GM18505 (cell line): ENCODE measurements at regions not wholly inside any gene's neighbourhood (a gene's known extent, or its start where the extent isn't known, plus 50 kb on each side); places are given as distances from the start of the nearest gene placed in this dataset.
"Not testable (repeated sequence)": the region's sequence is repeated elsewhere in the genome, so short reads cannot be mapped to it uniquely, and the experiment has no call there.

Source experiments
- ATAC-seq: cut with Tn5 transposase; IDR thresholded peaks from one replicate; pipeline ENCODE4 v1.9.1; 2021; ENCODE audit not compliant: unreplicated experiment
- POLR2A ChIP-seq: IDR thresholded peaks from 4 replicates; pipeline ENCODE4 v1.6.1; 2011; ENCODE audit warnings: borderline replicate concordance; ENCODE audit not compliant: insufficient read depth, insufficient read length; ENCODE audit errors: extremely low read depth

DNA sequence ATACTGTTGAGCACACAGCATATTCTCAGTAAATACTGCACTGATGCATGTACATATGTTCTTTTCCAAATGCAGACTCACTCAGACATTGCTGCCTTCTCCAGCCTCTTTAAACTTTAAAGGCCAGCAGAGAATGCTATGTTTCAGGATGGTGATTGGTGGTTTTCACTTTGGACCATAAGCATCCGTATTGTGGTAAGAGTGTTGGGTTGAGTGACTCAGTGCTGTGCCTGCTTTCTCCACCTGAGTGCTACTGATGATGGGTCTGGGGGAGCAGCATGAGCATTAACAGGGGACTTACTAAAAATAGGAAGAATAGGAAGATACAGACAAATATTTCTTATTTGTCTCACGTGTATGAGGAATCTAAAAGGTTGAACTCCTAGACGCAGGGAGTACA is 56.3 kb upstream of the ZNF92 start:
- ATAC-seq = no peak
- TF ChIP-seq POLR2A = no peak

DNA sequence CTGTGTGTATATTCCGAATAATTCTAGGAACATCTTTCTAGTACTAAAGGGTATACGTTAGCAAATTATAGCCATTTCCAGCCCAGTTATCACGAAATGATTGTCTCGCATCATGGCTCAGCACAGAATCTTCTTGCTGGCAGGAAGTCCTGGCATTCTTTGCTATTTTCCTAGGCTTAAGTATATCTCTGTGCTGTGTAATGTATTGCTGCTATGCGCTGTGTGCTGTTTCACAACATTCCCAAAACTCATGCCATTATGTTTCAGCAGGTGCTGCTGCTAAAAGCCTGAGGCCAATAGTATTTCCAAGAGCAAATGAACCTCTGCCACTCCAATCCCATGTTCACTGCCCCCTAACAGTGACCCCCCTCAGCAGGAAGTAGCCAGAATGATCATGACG is 62.9 kb upstream of the ZNF92 start:
- ATAC-seq = no peak
- TF ChIP-seq POLR2A = no peak

GRCh38 chr7:65308300-65308678 is 65.4 kb upstream of the ZNF92 start:
- ATAC-seq = no peak
- TF ChIP-seq POLR2A = no peak

GRCh38 chr7:65307651-65308299 is 65.9 kb upstream of the ZNF92 start:
- ATAC-seq = peak; percentile 87
- TF ChIP-seq POLR2A = no peak

- no peak for ATAC-seq
- no peak for TF ChIP-seq POLR2A
Measured at GRCh38 chr7:65304175-65304574, 69.5 kb upstream of the ZNF92 start.

GRCh38 chr7:65302883-65303282 is 70.8 kb upstream of the ZNF92 start:
- TF ChIP-seq POLR2A = no peak
- no peak for ATAC-seq

DNA sequence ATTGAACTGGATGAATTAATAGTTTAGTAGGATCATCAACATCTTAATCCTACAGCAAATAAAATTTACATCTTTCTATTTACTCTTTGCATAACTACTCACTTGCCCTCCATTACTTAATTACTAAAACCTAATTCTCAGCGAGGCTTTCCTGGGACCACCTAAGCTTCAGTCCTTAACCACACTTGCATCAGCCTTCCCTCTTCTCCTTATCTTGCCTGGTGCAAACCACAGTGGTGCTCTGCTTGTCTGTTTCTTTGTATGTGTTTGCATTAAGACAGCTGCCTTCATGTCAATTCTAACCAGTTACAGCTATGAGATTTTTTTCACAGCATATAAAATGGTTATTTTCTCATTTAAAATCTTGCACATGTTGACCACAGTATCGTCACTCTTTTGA is 72.6 kb upstream of the ZNF92 start:
- no peak for TF ChIP-seq POLR2A
- no peak for ATAC-seq

GRCh38 chr7:65295409-65295808 is 78.2 kb upstream of the ZNF92 start:
- no peak for ATAC-seq
- TF ChIP-seq POLR2A = no peak

GRCh38 chr7:65290340-65290739 is 83.3 kb upstream of the ZNF92 start:
- ATAC-seq = not testable (repeated sequence)

DNA sequence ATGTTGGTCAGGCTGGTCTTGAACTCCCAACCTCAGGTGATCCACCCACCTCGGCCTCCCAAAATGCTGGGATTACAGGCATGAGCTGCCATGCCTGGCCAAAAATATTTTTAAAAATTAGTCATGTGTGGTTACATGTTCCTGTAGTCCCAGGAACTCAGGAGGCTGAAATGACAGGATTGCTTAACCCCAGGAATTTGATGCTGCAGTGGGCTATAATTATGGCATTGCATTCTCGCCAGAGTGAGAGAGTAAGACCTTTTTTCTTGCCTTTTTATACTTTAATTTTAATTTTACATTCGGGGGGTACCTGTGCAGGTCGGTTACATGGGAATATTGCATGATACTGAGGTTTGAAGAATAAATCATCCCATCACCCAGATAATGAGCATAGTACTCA is 86.6 kb upstream of the ZNF92 start:
- no peak for TF ChIP-seq POLR2A
- no peak for ATAC-seq

GRCh38 chr7:65285906-65286864 is 87.5 kb upstream of the ZNF92 start:
- no peak for ATAC-seq
- TF ChIP-seq POLR2A = no peak

DNA sequence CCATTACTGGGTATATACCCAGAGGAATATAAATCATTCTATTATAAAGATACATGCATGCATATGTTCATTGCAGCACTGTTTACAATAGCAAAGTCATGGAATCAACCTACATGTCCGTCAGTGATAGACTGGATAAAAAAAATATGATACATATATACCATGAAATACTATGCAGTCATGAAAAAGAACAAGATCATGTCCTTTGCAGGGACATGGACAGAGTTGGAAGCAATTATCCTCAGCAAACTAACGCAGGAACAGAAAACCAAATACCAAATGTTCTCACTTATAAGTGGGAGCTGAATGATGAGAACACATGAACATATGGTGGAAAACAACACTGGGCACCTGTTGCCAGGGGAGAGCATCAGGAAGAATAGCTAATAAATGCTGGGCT is 88.4 kb upstream of the ZNF92 start:
- ATAC-seq = not testable (repeated sequence)

DNA sequence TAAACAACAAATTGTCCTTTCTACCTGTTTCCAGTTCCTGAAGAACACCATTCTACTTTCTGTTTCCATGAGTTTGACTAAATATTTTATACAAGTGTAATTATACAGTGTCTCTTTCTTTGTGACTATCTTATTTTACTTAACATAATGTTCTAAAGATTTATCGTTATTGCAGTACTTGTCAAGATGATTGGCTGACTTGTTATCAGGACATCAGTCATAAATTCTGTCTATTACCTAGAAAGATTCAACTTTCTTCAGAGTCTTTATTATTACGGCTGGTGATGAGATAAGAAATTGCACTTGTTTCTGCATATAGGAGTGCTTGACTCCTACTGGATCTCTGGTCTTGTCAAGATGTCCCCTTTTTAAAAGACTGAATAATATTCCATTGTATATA is 93.9 kb upstream of the ZNF92 start:
- no peak for TF ChIP-seq POLR2A
- ATAC-seq = no peak

GRCh38 chr7:65276822-65277221 is 96.8 kb upstream of the ZNF92 start:
- no peak for TF ChIP-seq POLR2A
- ATAC-seq = no peak

DNA sequence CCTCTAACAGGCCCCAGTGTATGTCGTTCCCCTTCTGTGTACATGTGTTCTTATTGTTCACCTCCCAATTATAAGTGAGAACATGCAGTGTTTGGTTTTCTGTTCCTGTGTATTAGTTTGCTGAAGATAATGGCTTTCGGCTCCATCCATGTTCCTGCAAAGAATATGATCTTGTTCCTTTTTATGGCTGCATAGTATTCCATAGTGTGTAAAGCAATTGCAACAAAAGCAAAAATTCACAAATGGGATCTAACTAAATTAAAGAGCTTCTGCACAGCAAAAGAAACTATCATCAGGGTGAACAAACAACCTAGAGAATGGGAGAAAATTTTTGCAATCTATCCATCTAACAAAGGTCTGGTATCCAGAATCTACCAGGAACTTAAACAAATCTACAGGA is 102.2 kb upstream of the ZNF92 start:
- not testable (repeated sequence) for ATAC-seq
